Neuronal stem cell (in vitro differentiated cells): ENCODE measurements at regions not wholly inside any gene's neighbourhood (a gene's known extent, or its start where the extent isn't known, plus 50 kb on each side); places are given as distances from the start of the nearest gene placed in this dataset.

Source experiments
- DNase-seq: peaks from one replicate; pipeline ENCODE4 v3.0.0-alpha.2; 2013; ENCODE audit warnings: low spot score
- H2AFZ ChIP-seq: one replicate; pipeline ENCODE4 v1.6.1; 2013; ENCODE audit warnings: mild to moderate bottlenecking, low read length, inconsistent platforms
- H2AK5ac ChIP-seq: 2 replicates; pipeline ENCODE4 v1.6.1; 2013; ENCODE audit warnings: low read depth, mild to moderate bottlenecking, inconsistent platforms, low read length, moderate library complexity, mixed read lengths
- H2BK120ac ChIP-seq: 2 replicates; pipeline ENCODE4 v1.6.1; 2013; ENCODE audit warnings: low read depth, mild to moderate bottlenecking, inconsistent platforms, low read length, moderate library complexity, mixed read lengths
- H2BK12ac ChIP-seq: one replicate; pipeline ENCODE4 v1.6.1; 2013; ENCODE audit warnings: low read length, inconsistent platforms
- H2BK15ac ChIP-seq: 2 replicates; pipeline ENCODE4 v1.6.1; 2013; ENCODE audit warnings: mild to moderate bottlenecking, low read length, inconsistent platforms, mixed read lengths
- H2BK5ac ChIP-seq: one replicate; pipeline ENCODE4 v1.6.1; 2013; ENCODE audit warnings: inconsistent platforms, mild to moderate bottlenecking, low read length, moderate library complexity
- H3K14ac ChIP-seq: one replicate; pipeline ENCODE4 v1.6.1; 2013; ENCODE audit warnings: low read length, inconsistent platforms
- H3K18ac ChIP-seq: 2 replicates; pipeline ENCODE4 v1.6.1; 2013; ENCODE audit warnings: low read length, inconsistent platforms
- H3K23ac ChIP-seq: 2 replicates; pipeline ENCODE4 v1.6.1; 2013; ENCODE audit warnings: low read depth, mild to moderate bottlenecking, mixed read lengths, low read length, inconsistent platforms; ENCODE audit not compliant: poor library complexity
- H3K27ac ChIP-seq: replicated peaks from 3 replicates; pipeline ENCODE4 v1.5.1; 2013; ENCODE audit warnings: low read length, inconsistent platforms
- H3K27me3 ChIP-seq, 3 experiments: 2 replicates each; pipeline ENCODE4 v1.6.1; 2013; ENCODE audit warnings: low read length in 3 of 3, mild to moderate bottlenecking in 2 of 3, inconsistent platforms in 1 of 3, low read depth in 1 of 3, mixed read lengths in 1 of 3, moderate library complexity in 1 of 3; ENCODE audit not compliant: control insufficient read depth in 3 of 3, insufficient read depth in 3 of 3
- H3K36me3 ChIP-seq, 2 donors: replicated peaks in 1 of 2; 2 replicates each; pipeline ENCODE4 v1.6.1; 2013; ENCODE audit warnings: low read length in 2 of 2; ENCODE audit not compliant: control insufficient read depth in 2 of 2, insufficient read depth in 2 of 2
- H3K4ac ChIP-seq: 2 replicates; pipeline ENCODE4 v1.6.1; 2013; ENCODE audit warnings: inconsistent platforms, mild to moderate bottlenecking, low read length, moderate library complexity
- H3K4me1 ChIP-seq, 2 donors: 1 replicate in 1 of 2; 2 replicates in 1 of 2; pipeline ENCODE4 v1.6.1; 2013; ENCODE audit warnings: low read length in 2 of 2, low read depth in 1 of 2; ENCODE audit not compliant: control insufficient read depth in 2 of 2, insufficient read depth in 1 of 2
- H3K4me2 ChIP-seq: one replicate; pipeline ENCODE4 v1.6.1; 2013; ENCODE audit warnings: mild to moderate bottlenecking, low read length, inconsistent platforms; ENCODE audit not compliant: insufficient read depth, poor library complexity, severe bottlenecking
- H3K4me3 ChIP-seq, 2 donors: 2 replicates each; pipeline ENCODE4 v1.5.1; 2013; ENCODE audit warnings: low read length in 2 of 2, mild to moderate bottlenecking in 2 of 2, inconsistent platforms in 1 of 2, moderate library complexity in 1 of 2
- H3K79me1 ChIP-seq: one replicate; pipeline ENCODE4 v1.6.1; 2013; ENCODE audit warnings: low read depth, mild to moderate bottlenecking, inconsistent platforms, low read length, moderate library complexity
- H3K9ac ChIP-seq: one replicate; pipeline ENCODE4 v1.6.1; 2013; ENCODE audit warnings: mild to moderate bottlenecking, low read depth, low read length, inconsistent platforms; ENCODE audit not compliant: poor library complexity
- H3K9me3 ChIP-seq, 2 donors: replicated peaks in 1 of 2; 2 replicates each; pipeline versions ENCODE3 to v1.6.1; 2013; ENCODE audit warnings: low read length in 2 of 2, mild to moderate bottlenecking in 2 of 2, inconsistent platforms in 1 of 2, low read depth in 1 of 2, mixed read lengths in 1 of 2, moderate library complexity in 1 of 2; ENCODE audit not compliant: control insufficient read depth in 2 of 2, insufficient read depth in 1 of 2
- H4K8ac ChIP-seq: one replicate; pipeline ENCODE4 v1.6.1; 2013; ENCODE audit warnings: low read depth, mild to moderate bottlenecking, inconsistent platforms, low read length, moderate library complexity
- H4K91ac ChIP-seq: one replicate; pipeline ENCODE4 v1.6.1; 2013; ENCODE audit warnings: low read length, low read depth, mild to moderate bottlenecking, inconsistent platforms; ENCODE audit not compliant: poor library complexity
- WGBS, 2 donors: extraction: QIAGEN DNeasy Blood & Tissue Kit; methylation state at CpG; one replicate each; pipeline ENCODE4 v1.1.7; 2013; ENCODE audit warnings: missing lambda C conversion rate in 2 of 2, mixed read lengths in 1 of 2; ENCODE audit not compliant: insufficient read length in 2 of 2, insufficient replicate concordance in 1 of 2; ENCODE audit errors: extremely low coverage in 2 of 2; 5-methylcytosine and 5-hydroxymethylcytosine counted together

GRCh38 chr6:51265426-51265825 lies 446.8 kb downstream of the TFAP2B start:
- Histone ChIP-seq H2BK120ac (no peak overlapping the region), H2AFZ (no peak overlapping the region), H3K4me3 (no peak overlapping the region), H3K23ac (no peak overlapping the region), H2BK5ac (no peak overlapping the region), H4K8ac (no peak overlapping the region), H2AK5ac (no peak overlapping the region), H2BK15ac (no peak overlapping the region), H2BK12ac (no peak overlapping the region), H3K27ac (no peak overlapping the region), H3K79me1 (no peaks in the 10 kb centered on the region), H4K91ac (no peak overlapping the region), H3K36me3 (no peaks in the 10 kb centered on the region), H3K4me2 (no peak overlapping the region), H3K4ac (no peak overlapping the region), H3K18ac (no peak overlapping the region), H3K27me3 (no peaks in the 10 kb centered on the region), H3K4me1 (no peaks in the 10 kb centered on the region), H3K14ac (no peak overlapping the region), H3K9me3 (no peaks in the 10 kb centered on the region), H3K9ac (no peak overlapping the region)
- WGBS, 2 donors = no CpG with 5 or more reads among the region's 4 CpGs
- no peak for DNase-seq

GRCh38 chr6:51266604-51267003 lies 447.9 kb downstream of the TFAP2B start:
- WGBS, 2 donors = no CpG with 5 or more reads among the region's 1 CpG
- H2BK5ac ChIP-seq = no peak overlapping the region

GRCh38 chr6:51268666-51269065 lies 450.0 kb downstream of the TFAP2B start:
- Histone ChIP-seq H3K4me2 (no peak overlapping the region), H2BK120ac (no peak overlapping the region), H4K8ac (no peak overlapping the region), H3K4me3 (no peak overlapping the region), H2BK15ac (no peak overlapping the region), H3K79me1 (no peaks in the 10 kb centered on the region), H2BK5ac (no peak overlapping the region), H3K36me3 (no peaks in the 10 kb centered on the region), H4K91ac (no peak overlapping the region), H3K4ac (no peak overlapping the region), H3K18ac (no peak overlapping the region), H2AFZ (no peak overlapping the region), H3K14ac (no peak overlapping the region), H3K9ac (no peak overlapping the region), H3K23ac (no peak overlapping the region), H3K27ac (no peak overlapping the region), H2AK5ac (no peak overlapping the region), H3K9me3 (no peaks in the 10 kb centered on the region), H3K27me3 (no peaks in the 10 kb centered on the region), H2BK12ac (no peak overlapping the region), H3K4me1 (peaks cover 0 to 5% of the 10 kb centered on the region in 2 donors)
- WGBS, 2 donors = no CpG with 5 or more reads among the region's 4 CpGs
- DNase-seq = no peak

More at GRCh38 chr6:51266604-51267003, 447.9 kb downstream of the TFAP2B start:
- Histone ChIP-seq H3K4me1 (no peaks in the 10 kb centered on the region), H2AFZ (no peak overlapping the region), H3K79me1 (no peaks in the 10 kb centered on the region), H3K18ac (no peak overlapping the region), H3K23ac (no peak overlapping the region), H4K8ac (no peak overlapping the region), H3K27ac (no peak overlapping the region), H3K9ac (no peak overlapping the region), H2AK5ac (no peak overlapping the region), H4K91ac (no peak overlapping the region), H3K27me3 (no peaks in the 10 kb centered on the region), H2BK12ac (no peak overlapping the region), H3K9me3 (no peaks in the 10 kb centered on the region), H3K14ac (no peak overlapping the region), H2BK15ac (no peak overlapping the region), H3K4ac (no peak overlapping the region), H3K4me3 (no peak overlapping the region), H3K36me3 (no peaks in the 10 kb centered on the region), H3K4me2 (no peak overlapping the region), H2BK120ac (no peak overlapping the region)
- no peak for DNase-seq

- no peak overlapping the region for H2BK120ac ChIP-seq
- no peak overlapping the region for H2BK5ac ChIP-seq
- H2BK12ac ChIP-seq = no peak overlapping the region
- no peak for DNase-seq
- no peak overlapping the region for H2BK15ac ChIP-seq
- no peak overlapping the region for H3K4ac ChIP-seq
- H3K36me3 ChIP-seq = no peaks in the 10 kb centered on the region
- H3K27me3 ChIP-seq = no peaks in the 10 kb centered on the region
- no peak overlapping the region for H4K8ac ChIP-seq
- no peak overlapping the region for H3K9ac ChIP-seq
- H3K9me3 ChIP-seq = no peaks in the 10 kb centered on the region
- H3K23ac ChIP-seq = no peak overlapping the region
- no peaks in the 10 kb centered on the region for H3K79me1 ChIP-seq
- no peak overlapping the region for H2AK5ac ChIP-seq
- no peak overlapping the region for H3K4me2 ChIP-seq
- peaks cover 0 to 5% of the 10 kb centered on the region in 2 donors for H3K4me1 ChIP-seq
- H3K14ac ChIP-seq = no peak overlapping the region
- no peak overlapping the region for H2AFZ ChIP-seq
- H3K27ac ChIP-seq = no peak overlapping the region
- H4K91ac ChIP-seq = no peak overlapping the region
- no peak overlapping the region for H3K4me3 ChIP-seq
- H3K18ac ChIP-seq = no peak overlapping the region
Observed at GRCh38 chr6:51269876-51270275, 451.2 kb downstream of the TFAP2B start.
